A549 (cell line): ENCODE measurements at regions not wholly inside any gene's neighbourhood (a gene's known extent, or its start where the extent isn't known, plus 50 kb on each side); places are given as distances from the start of the nearest gene placed in this dataset.

Source experiments
- ELK1 ChIP-seq: fragments of 150-350 bp; IDR thresholded peaks from 2 replicates; pipeline ENCODE4 v1.6.1; 2014; ENCODE audit warnings: low read depth, mild to moderate bottlenecking, low read length
- EP300 ChIP-seq, 2 experiments: fragments of >200 bp; sonication (Bioruptor Twin); formaldehyde crosslinking; IDR thresholded peaks; 2 replicates in 1 of 2; 3 replicates in 1 of 2; pipeline ENCODE4 v1.6.1; 2016 to 2017
- ESRRA ChIP-seq: fragments of 150-350 bp; IDR thresholded peaks from 2 replicates; pipeline ENCODE4 v1.6.1; 2014; ENCODE audit warnings: mild to moderate bottlenecking, low read length, borderline replicate concordance
- MYC ChIP-seq: IDR thresholded peaks from 2 replicates; pipeline ENCODE4 v1.6.1; 2012; ENCODE audit warnings: mild to moderate bottlenecking, inconsistent platforms, low read length, improper control_type of control experiment, borderline replicate concordance
- POLR2A ChIP-seq: IDR thresholded peaks from 2 replicates; pipeline ENCODE4 v1.6.1; 2012; ENCODE audit warnings: mild to moderate bottlenecking, low read length
- POLR2AphosphoS2 ChIP-seq: conservative IDR thresholded peaks from 2 replicates; pipeline ENCODE4 v1.6.1; 2012; ENCODE audit warnings: low read length, improper control_type of control experiment, inconsistent platforms
- RAD21 ChIP-seq, 2 experiments: fragments of >200 bp in 1 of 2; sonication (Bioruptor Twin) in 1 of 2; formaldehyde crosslinking in 1 of 2; IDR thresholded peaks in 1 of 2; conservative IDR thresholded peaks in 1 of 2; 2 replicates in 1 of 2; 3 replicates in 1 of 2; pipeline ENCODE4 v1.6.1; 2012 to 2018; ENCODE audit warnings: inconsistent platforms in 1 of 2
- RCOR1 ChIP-seq: fragments of 150-350 bp; IDR thresholded peaks from 2 replicates; pipeline ENCODE4 v1.6.1; 2014; ENCODE audit warnings: antibody characterized with exemption, low read length, low read depth
- REST ChIP-seq: fragments of 200-600 bp; sonication (generic); IDR thresholded peaks from 2 replicates; pipeline ENCODE4 v1.6.1; 2016; ENCODE audit warnings: antibody characterized with exemption, mild to moderate bottlenecking, moderate library complexity
- RFX5 ChIP-seq: fragments of 450-650 bp; IDR thresholded peaks from 2 replicates; pipeline ENCODE4 v1.7.1; 2014; ENCODE audit warnings: antibody characterized with exemption, mild to moderate bottlenecking, moderate library complexity
- TP53 ChIP-seq: fragments of 250-450 bp; sonication (Bioruptor Pico); IDR thresholded peaks from 2 replicates; pipeline ENCODE4 v1.5.0; 2021; ENCODE audit warnings: mild to moderate bottlenecking, moderate library complexity
- ZFP36 ChIP-seq: fragments of 450-650 bp; IDR thresholded peaks from 2 replicates; pipeline ENCODE4 v1.6.1; 2014; ENCODE audit warnings: borderline replicate concordance; ENCODE audit not compliant: partially characterized antibody
- TF ChIP-seq, protein P1 (sequence below): fragments of >200 bp; sonication (Bioruptor Twin); formaldehyde crosslinking; IDR thresholded peaks from 3 replicates; pipeline ENCODE4 v1.5.1; 2016
- TF ChIP-seq, protein P2 (sequence below): IDR thresholded peaks from 2 replicates; pipeline ENCODE4 v1.6.1; 2012

- TF ChIP-seq TP53 (CRISPR knock-in tag) (no peak), RAD21 (conservative IDR thresholded peaks at IDR 0.05 in 1 of 2, IDR thresholded peaks at IDR 0.05 in 1 of 2) (no peak), REST (no peak), ELK1 (no peak), POLR2A (no peak), RFX5 (no peak), EP300 (IDR thresholded peaks at IDR 0.05) (no peak), ESRRA (no peak), MYC (no peak), RCOR1 (no peak), POLR2AphosphoS2 (no peak), ZFP36 (no peak)
- TF ChIP-seq, protein P1, sequence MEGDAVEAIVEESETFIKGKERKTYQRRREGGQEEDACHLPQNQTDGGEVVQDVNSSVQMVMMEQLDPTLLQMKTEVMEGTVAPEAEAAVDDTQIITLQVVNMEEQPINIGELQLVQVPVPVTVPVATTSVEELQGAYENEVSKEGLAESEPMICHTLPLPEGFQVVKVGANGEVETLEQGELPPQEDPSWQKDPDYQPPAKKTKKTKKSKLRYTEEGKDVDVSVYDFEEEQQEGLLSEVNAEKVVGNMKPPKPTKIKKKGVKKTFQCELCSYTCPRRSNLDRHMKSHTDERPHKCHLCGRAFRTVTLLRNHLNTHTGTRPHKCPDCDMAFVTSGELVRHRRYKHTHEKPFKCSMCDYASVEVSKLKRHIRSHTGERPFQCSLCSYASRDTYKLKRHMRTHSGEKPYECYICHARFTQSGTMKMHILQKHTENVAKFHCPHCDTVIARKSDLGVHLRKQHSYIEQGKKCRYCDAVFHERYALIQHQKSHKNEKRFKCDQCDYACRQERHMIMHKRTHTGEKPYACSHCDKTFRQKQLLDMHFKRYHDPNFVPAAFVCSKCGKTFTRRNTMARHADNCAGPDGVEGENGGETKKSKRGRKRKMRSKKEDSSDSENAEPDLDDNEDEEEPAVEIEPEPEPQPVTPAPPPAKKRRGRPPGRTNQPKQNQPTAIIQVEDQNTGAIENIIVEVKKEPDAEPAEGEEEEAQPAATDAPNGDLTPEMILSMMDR, result no peak
- TF ChIP-seq, protein P2, sequence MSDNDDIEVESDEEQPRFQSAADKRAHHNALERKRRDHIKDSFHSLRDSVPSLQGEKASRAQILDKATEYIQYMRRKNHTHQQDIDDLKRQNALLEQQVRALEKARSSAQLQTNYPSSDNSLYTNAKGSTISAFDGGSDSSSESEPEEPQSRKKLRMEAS, result no peak
Observed at GRCh38 chr14:62303437-62303836, 541.2 kb downstream of the SNAPC1 start.
